ENCODE measurements at regions not wholly inside any gene's neighbourhood (a gene's known extent, or its start where the extent isn't known, plus 50 kb on each side); places are given as distances from the start of the nearest gene placed in this dataset.

DNA sequence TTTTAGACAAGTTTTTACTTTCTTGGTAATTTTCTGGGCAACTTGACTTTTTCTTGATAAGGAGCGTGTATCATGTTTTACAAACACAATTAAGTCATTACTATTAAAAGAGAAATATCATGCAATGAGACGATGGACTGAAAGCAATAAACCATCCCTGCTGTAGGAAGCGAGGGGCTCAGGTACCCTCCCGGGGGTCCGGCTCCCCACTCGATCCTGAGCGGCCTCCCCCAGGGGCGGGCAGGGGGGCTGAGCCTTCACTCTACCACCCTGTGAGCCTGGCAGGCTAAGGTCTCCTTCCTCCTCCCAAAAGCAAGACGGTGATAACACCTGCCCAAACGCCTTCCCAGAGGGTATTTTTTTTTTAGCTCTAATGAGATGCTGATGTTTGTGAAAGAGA, 51.8 kb upstream of the ADGRA1 start:
- DNase-seq, result no peak

DNA sequence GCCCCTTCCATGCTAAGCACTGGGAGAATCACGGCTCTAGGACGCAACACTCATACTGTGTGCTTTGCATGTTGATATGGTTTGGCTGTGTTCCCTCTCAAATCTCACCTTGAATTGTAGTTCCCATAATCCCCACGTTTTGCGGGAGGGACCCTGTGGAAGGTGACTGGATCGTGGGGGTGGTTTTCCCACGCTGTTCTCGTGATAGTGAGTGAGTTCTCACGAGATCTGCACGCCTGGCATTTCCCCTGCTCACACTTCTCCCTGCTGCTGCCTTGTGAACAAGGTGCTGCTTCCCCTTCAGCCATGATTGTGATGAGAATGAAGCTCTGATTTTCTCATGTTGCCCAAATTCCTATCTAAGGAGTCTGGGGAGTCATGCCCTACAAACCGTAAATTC, 53.0 kb upstream of the ADGRA1 start:
- no peak for DNase-seq

DNA sequence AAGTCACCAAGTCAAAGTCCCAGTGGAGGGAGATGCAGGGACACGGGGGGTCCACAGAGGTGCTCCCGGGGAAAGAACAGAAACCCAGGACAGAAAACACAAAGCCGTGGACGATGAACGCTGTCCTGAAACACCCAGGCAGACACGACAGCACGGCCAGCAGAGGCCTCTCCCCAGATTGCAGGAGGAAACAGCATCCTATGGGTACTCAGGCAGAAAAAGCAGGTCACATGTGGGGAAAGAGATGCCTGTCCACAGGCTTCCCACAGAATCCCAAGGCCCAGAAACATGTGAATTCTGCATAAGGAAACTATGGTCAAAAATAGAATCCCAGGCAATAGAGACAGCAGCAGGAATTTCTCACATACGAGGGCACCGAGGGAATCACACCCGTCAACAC, 53.6 kb upstream of the ADGRA1 start:
- no peak for DNase-seq

DNA sequence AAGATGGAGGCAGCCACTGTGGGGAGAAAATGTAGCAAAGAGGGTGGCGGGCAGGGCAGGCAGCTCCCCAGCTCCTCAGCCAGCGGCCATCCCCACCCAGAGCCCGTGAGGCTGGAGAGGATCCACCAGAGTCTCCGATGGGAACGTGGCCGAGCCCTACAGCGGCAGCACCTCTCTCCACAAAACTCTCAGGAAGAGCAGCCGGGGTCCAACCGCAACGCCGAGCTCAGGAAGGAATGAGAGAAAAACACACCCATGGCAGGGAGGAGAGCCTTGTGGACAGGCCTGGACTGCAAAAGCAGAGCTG, 54.0 kb upstream of the ADGRA1 start:
- DNase-seq, result no peak

DNA sequence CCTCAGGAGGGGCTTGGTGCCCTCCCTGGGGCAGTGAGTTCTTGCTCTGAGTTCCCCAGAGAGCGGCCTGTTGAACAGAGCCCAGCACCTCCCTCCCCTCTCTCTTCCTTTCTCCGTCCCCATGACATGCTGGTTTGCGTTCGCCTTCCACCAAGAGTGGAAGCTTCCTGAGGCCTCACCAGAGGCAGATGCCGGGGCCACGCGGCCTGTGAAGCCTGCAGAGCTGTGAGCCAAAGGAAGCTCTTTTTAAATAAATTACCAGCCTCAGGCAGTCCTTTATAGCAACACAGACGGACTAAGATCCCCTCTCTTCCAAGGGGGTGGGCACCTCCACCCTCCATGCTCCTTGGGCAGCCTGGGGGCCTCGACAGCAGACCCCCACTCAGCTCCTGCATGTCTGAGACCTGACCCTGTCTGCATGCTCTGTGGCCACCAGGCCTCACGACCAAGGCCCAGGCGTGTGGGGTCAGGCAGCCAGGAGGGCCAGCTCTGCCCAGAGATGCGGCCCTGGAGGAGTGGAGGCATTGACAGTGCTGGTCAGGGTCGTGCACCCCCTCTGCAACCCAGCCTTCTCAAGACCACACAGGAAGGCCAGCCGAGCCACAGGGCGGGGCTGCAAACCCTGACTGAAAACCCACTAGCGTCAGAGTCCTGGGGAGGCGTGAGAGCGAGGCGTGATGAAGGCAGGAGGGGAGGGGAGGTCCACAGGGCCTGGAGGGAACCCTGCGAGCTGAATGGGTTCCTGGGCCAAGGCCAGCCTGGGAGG, 54.6 kb upstream of the ADGRA1 start:
- no peak for DNase-seq

DNA sequence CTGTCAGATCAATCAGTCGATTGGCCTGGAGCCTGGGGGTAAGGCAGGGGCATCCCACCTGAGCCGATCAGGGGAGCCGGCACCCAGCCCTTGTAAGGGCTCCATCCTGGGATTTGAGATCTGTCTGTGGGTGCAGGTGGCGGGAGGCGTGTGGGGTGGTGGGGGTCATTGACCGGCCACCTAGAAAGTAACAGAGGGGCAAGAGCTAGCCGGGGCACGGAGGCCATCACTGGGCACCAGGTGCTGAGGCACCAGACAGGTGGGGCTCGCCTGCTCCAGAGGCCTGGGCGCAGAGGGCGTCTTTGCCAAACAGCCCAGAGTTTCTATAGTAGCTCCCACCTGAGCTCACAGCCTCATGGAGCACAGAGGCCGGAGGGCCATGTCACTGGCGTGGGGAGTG, 55.5 kb upstream of the ADGRA1 start:
- no peak for DNase-seq

DNA sequence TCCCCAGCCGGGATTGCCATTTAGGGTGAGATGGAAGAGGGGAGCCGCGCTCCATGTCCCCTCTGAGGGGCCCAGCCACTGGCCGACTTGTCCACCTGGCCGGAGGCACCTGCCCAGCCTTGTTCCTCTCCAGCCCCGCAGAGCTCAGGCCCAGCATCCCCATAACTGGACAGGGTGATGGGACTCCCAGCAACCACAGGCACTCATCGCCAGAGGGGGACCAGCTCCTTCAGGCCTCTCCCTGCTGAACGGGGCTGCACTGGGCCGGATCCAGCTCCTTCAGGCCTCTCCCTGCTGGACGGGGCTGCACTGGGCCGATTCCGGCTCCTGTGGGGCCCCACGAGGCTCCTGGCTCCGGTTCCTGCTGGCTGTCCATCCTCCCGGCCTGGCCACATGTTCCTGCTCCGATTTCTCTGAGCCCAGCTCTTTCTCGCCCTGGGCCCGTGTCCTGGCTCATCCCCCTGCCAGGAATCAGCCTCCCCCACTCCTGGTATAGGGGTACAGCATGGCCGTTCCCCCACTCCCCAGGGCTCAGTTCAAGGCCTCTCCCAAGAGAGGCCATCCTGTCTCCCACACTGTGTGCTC, 56.1 kb upstream of the ADGRA1 start:
- no peak for DNase-seq

DNA sequence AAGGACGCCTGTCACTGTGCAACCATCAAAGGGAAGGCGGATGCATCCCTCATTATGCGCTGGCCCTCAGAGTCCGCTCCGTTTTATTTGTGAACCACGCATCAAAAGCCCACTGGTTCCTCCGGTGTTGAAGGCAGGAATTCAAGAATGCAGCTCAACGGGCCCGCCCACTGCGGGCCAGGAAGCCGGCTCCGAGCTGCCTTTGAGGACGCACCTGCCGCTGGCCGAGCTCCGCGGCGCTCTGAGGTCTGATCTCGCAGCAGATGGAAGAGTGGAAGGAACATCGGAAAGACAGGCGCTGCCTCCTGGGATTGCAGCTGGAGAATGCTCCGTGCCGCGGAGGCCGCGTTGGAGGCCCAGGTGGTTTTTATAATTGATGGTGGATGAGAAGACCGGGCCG, 56.9 kb upstream of the ADGRA1 start:
- no peak for DNase-seq

DNA sequence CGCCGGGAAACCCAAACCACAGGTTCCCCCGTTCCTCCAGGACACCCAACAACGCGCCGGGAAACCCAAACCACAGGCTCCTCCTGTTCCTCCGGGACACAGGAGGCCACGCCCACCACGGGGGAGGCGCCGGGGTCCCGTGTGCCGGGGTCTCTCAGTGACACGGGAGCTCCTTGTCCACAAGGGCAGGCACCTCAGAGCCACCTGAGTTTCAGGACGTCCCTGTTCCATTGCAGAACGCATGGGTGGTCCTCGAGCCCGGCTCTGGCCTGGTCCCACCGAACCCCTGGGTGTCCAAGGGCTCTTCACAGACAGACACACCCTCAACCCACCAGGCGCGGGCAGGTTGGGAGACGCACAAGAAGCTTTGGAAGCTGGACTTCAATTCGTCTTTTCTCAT, 57.6 kb upstream of the ADGRA1 start:
- DNase-seq, result no peak

DNA sequence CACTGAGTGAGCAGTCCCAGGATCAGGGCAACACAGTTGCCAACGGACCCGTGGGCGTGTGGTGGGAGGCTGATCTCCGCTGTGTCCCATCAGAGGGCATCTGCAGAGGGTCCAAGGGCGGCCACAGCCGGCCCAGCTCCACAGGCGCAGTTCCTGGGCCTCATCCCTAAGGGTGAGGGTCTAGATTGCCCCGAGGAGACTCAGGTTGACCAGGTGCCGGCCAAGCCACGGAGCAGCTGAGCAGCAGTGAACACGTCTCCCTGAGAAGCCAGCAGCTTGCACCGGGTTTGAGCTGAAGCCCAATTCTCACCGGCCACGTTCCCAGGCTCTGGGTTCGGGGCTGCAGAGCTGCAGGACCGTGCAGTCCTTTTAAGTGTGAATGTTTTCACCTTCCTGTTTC, 58.8 kb upstream of the ADGRA1 start:
- DNase-seq, result no peak

DNA sequence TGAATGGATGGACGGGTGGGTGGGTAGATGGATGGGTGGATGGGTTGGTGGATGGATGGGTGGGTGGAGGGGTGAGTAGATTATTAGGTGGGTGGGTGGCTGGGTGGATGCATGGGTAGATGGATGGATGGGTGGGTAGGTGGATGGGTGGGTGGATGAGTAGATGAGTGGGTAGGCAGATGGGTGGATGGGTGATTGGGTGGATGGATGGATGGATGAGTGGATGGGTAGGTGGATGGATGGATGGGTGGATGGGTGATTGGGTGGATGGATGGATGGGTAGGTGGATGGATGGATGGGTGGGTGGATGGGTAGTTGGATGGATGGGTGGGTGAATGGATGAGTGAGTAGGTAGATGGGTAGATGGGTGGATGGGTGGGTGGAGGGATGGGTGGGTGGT, 59.6 kb upstream of the ADGRA1 start:
- no peak for DNase-seq

DNA sequence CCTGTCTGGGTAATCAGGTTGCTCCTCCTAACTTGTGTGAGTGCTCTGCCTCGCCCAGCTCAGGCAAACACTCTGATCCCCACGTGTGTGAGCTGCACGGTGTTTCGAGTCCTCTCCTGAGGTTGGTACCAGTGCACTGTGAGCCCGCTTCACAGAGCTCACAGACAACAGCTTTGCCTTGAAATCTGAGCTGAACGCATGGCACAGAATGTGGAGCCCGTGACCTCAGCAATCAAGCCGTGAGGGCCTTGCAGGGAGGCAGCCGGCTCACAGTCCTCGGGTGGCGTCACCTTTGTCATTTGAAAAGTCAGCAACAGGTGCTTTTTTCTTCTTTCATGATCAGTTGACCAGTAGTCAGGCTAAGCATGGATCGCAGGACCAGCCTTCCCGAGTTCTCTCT, 60.2 kb upstream of the ADGRA1 start:
- DNase-seq, result no peak

DNA sequence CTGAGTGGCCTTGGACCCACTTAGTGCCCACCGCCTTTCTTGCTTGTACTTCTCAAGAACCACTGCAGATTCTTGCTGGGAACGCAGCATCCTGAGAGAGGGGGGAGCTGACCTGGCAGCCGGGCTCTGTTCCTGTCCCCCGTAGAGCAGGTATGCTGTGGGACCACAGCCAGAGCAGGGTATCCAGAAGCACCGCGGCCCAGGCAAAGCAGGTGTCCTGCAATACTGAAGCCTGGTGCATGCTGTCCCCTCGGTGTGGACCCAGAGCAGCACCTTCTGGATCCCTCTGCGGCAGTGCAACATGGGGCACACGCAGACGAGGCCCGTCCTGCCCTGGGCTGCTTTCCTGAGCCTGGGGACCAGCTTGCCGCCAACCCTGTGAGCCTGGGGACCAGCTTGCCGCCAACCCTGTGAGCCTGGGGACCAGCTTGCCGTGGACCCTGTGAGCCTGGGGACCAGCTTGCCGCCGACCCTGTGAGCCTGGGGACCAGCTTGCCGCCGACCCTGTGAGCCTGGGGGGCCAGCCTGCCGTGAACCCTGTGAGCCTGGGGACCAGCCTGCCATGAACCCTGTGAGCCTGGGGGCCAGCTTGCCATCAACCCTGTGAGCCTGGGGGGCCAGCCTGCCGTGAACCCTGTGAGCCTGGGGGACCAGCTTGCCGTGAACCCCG, 60.9 kb upstream of the ADGRA1 start:
- DNase-seq, result no peak

DNA sequence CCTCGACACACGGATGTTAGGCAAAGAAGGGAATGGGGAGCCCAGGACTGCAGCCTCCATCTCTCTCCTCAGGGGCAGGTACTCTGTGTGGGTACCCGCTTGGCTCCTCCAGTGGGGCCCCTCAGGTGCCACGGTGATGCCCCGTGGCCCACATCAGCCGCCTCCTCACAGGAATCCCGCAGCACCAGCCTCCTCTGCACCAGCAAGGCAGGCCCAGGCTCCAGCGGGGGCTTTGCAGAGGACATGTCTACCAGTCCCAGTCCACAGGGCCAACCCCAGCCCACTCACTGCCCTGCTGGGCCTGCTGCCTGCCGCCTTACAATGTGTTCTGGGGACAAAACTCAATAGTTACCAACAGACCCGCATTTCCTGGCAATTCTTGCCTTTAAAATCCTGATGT, 61.6 kb upstream of the ADGRA1 start:
- no peak for DNase-seq

DNA sequence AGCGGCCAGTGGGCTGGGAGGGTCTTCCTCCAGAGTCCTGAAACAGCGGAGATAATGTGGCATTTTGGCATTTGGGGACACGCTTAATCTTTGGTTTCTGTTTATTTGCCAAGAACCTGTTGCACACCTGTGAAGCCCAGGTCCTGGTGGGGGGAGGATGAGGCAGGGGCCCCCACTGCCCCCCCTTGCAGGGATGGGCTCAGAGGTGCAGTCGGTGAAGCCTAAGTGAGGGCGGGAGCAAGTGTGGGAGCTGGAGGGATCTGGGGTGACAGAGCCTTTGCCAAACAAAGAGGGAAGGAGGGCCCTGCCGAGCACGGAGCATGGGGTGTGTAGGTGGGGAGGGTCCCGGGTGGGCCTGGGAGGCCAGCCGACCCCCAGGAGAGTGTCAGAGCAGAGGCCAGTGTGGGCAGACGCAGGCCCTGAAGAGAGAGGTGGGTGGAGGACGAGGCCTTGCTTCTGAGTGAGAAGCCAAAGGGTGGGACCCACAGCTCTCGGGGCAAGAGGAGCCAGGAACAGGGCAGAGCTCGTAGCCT, 62.1 kb upstream of the ADGRA1 start:
- no peak for DNase-seq

DNA sequence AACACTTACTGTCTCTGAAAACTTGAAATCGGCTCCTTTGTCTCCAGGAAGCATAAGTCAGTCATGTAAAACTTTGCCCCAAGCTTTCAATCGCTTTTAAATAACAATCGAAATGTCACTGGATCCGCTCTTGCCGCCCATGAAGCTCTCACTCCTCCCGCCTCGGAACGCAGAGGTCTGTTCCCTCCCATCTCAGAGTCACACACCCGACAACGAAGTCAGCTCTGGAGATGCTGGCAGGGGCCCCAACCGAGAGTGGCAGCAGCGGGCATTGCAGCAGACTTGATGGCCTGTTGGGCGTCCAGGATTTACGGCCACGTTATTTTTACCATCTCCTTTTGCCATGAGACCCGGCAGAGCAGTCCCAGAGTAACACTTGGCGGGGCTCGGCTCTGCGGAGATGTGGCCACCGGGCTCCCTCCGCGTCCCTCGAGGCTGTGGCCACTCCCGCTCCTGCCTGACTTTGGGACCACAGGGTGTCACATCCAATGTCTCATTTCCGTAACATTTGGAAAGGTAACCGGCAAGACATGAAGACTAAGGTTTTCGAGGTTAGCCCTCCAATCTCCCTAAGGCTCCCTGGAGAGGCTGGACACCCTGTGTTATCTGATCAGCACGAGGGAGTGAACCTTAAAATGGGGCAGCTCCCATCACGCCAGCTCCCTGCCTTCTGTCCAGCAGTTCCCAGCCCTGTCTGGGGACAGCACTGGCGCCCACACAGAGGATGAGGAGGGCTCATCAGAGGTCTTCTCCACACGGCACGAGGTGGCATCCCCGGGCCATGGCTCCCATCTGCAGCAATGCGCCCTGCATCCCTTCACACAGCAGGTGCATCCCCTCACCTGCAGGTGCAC, 62.8 kb upstream of the ADGRA1 start:
- no peak for DNase-seq

DNA sequence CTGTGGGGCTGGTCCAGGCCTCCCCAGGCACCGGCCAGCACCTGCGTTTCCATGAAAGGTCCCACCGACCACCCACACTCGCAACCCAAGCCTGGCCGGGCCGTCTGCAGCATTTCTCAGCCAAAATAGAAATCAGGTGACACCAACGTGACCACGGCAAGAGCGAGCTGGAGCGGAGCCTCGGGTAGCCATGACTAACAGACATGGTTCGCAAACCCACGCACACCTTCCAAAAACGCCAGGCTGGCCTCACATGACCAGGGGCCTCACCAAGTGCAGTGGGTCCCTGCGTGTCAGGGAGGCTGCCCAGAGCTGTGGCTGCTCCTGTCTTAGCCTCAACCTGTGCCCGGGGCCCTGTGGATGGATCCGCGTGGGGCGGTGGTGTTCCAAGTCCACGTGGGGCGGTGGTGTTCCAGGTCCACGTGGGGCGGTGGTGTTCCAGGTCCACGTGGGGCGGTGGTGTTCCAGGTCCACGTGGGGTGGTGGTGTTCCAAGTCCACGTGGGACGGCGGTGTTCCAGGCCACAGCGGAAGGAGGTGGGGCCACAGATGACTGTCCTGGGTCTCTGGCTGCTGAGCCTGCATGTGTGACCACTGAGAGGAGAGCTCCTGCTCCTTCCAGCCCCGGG, 64.4 kb upstream of the ADGRA1 start:
- DNase-seq, result no peak

DNA sequence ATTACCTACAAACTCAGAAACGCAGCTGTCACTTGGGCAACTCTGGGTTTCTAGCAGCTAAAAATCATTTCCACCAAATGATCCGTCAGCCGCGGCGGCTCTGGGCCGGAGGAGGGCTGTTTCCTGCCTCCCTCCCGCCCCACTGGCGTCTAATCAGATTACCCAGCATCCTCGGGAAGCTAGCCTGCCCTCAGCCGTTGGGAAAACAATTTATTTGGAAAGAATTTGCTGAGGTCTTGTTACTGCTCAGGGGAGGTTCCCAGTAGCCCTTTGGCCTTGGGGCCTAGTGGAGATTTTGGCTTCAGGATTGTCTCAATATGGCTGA, 65.0 kb upstream of the ADGRA1 start:
- DNase-seq, result no peak

DNA sequence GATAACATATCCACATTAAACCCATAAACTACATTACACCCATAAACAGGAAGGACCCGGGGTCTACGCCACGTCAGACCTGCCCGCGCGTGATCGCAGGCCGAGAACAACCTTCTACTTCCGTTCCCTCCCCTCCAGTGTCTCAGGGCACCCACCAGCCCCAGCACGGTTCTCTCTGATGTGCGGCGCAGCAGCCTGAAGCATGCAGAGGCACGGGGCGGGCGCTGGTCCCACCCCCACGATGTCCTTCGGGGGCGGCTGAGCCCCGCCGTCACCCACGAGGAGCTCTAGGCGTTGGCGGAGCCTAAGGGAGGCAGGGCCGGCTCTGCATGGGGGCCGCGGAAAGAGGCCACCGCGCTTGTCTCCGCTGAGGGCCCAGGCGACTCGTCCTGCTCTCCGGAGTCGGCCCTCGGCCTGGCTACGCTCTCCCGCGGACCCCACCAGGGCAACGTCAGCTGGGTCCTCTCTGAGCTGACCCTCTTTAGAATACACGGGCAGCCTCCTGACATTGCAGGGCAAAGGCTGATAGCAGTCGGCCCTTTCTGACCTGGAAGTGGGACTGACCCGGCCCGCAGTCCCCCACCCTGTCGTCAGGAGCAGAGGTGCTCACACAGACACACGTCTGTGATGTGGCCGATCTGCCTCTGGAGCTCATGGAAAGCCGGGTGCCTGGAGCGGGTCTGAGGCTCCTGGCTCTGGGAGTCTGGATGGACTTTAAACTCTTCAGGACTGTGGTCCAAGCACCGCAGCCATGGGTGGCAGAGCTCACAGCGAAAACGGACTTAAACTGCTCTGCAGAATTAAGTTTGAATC, 65.6 kb upstream of the ADGRA1 start:
- DNase-seq, result no peak

DNA sequence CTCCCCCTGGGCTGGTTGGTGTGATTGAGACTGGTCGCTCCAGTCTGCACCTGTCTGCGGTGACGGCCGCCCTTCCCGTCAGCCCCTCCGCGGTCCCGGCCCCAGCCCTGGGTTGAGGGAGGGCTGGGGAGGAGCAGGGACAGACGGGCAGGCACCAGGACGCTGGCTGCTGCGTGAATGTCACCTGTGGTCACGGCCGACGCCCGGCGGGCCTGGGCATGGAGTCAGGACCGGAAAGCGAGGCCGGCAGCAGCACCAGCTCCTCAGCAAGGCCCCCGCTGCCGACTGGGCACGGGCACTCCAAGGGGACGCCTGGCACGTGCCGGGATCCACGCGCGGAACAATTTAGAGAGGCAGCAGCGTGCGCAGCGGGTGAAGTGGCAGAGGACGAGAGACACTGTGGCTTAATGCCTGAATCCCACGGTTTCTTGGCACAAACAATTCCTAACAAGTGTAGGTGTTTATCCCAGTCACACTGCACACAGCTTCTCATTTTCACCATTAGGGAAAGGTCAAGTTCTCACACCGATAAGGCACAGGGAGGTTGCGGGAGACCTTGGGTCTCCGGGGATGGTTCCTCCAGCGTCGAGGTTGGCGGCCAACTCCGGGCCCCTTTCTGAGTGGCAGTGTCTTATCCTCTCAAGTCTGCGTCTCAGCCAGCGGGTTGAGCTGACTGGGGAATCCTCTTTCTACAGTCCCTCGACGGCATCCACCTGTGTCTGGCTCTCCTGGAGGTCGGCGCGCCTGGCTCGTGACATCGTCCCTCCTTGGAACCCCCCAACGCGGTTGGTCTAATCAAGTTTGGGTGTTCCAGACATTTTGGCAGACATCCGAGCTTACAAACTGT, 66.4 kb upstream of the ADGRA1 start:
- DNase-seq, result no peak
